Mammary epithelial cell (primary cell): ENCODE measurements at regions not wholly inside any gene's neighbourhood (a gene's known extent, or its start where the extent isn't known, plus 50 kb on each side); places are given as distances from the start of the nearest gene placed in this dataset.

ENCODE experiments used
- EZH2 ChIP-seq: IDR thresholded peaks from 2 replicates; pipeline ENCODE4 v1.6.1; 2012; ENCODE audit warnings: low read length, inconsistent platforms, borderline replicate concordance
- TF ChIP-seq, protein P1 (sequence below), 2 donors: IDR thresholded peaks in 1 of 2; conservative IDR thresholded peaks in 1 of 2; 2 replicates each; pipeline ENCODE4 v1.5.1; 2011 to 2012; ENCODE audit warnings: inconsistent platforms in 2 of 2, low read length in 2 of 2, mild to moderate bottlenecking in 2 of 2, control low read depth in 1 of 2, low read depth in 1 of 2; ENCODE audit not compliant: insufficient read depth in 1 of 2; ENCODE audit errors: extremely low read depth in 1 of 2

DNA sequence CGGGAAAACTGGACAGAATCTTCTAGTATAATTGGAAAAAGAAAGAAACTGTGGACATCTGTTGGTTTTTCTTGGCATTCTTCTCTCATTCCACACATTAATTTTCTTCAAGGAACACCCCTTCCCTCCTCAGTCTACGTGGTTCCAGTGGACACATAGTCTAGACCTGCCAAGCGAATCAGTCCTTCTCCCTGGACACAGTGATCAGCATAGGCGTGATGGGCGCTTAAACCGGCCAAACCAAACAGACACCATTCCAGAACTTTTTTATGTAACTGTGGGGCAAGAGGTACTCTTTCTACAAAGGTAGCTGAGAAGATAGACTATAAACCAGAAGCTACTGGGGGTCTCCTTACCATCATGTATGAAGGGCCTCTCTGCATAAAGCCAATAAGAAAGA is 121.8 kb upstream of the COX10 start:
- TF ChIP-seq, protein P1, sequence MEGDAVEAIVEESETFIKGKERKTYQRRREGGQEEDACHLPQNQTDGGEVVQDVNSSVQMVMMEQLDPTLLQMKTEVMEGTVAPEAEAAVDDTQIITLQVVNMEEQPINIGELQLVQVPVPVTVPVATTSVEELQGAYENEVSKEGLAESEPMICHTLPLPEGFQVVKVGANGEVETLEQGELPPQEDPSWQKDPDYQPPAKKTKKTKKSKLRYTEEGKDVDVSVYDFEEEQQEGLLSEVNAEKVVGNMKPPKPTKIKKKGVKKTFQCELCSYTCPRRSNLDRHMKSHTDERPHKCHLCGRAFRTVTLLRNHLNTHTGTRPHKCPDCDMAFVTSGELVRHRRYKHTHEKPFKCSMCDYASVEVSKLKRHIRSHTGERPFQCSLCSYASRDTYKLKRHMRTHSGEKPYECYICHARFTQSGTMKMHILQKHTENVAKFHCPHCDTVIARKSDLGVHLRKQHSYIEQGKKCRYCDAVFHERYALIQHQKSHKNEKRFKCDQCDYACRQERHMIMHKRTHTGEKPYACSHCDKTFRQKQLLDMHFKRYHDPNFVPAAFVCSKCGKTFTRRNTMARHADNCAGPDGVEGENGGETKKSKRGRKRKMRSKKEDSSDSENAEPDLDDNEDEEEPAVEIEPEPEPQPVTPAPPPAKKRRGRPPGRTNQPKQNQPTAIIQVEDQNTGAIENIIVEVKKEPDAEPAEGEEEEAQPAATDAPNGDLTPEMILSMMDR (conservative IDR thresholded peaks at IDR 0.05 in 1 of 2, IDR thresholded peaks at IDR 0.05 in 1 of 2; ENCODE audit: extremely low read depth in 1 of 2, insufficient read depth in 1 of 2, low read depth in 1 of 2, low read length in 2 of 2): no peak
- no peak for TF ChIP-seq EZH2
